Bronchial epithelial cell (primary cell): ENCODE measurements at regions not wholly inside any gene's neighbourhood (a gene's known extent, or its start where the extent isn't known, plus 50 kb on each side); places are given as distances from the start of the nearest gene placed in this dataset.

Experiments used
- DNase-seq: peaks from one replicate; pipeline ENCODE4 v3.0.0-alpha.2; 2010; ENCODE audit warnings: low read depth
- FAIRE-seq: peaks from 2 replicates; lab custom pipeline; 2011; peaks lifted over from hg19 to GRCh38; lab: Jason Lieb, UNC
- H3K27me3 ChIP-seq: 2 replicates; pipeline ENCODE4 v1.5.1; 2011; ENCODE audit warnings: low read length; ENCODE audit not compliant: control insufficient read depth, insufficient read depth
- H3K36me3 ChIP-seq: 2 replicates; pipeline ENCODE4 v1.5.1; 2011; ENCODE audit warnings: low read length; ENCODE audit not compliant: control insufficient read depth, insufficient read depth
- H3K4me3 ChIP-seq: 2 replicates; pipeline ENCODE4 v1.5.1; 2011; ENCODE audit warnings: mild to moderate bottlenecking, low read depth, low read length, control low read depth
- CTCF ChIP-seq: IDR thresholded peaks from 2 replicates; pipeline ENCODE4 v1.5.1; 2011; ENCODE audit warnings: mild to moderate bottlenecking, moderate library complexity, low read length, control low read depth, inconsistent platforms; ENCODE audit not compliant: insufficient read depth, severe bottlenecking

GRCh38 chr14:57930241-57930975, 64.5 kb upstream of the SLC35F4 start:
- Histone ChIP-seq H3K27me3 (no peaks in the 10 kb centered on the region), H3K4me3 (no peak overlapping the region), H3K36me3 (no peaks in the 10 kb centered on the region)
- no peak for TF ChIP-seq CTCF
- DNase-seq, result no peak
- no peak for FAIRE-seq

GRCh38 chr14:57928732-57929131, 62.8 kb upstream of the SLC35F4 start:
- Histone ChIP-seq H3K27me3 (no peaks in the 10 kb centered on the region), H3K4me3 (no peak overlapping the region), H3K36me3 (no peaks in the 10 kb centered on the region)
- no peak for TF ChIP-seq CTCF
- DNase-seq, result no peak
- FAIRE-seq, result no peak

- FAIRE-seq (no peak), DNase-seq (no peak)
- Histone ChIP-seq H3K27me3 (no peaks in the 10 kb centered on the region), H3K36me3 (no peaks in the 10 kb centered on the region), H3K4me3 (no peak overlapping the region)
- no peak for TF ChIP-seq CTCF
Observed at GRCh38 chr14:57921377-57921776, 55.5 kb upstream of the SLC35F4 start.

- Histone ChIP-seq H3K27me3 (no peaks in the 10 kb centered on the region), H3K4me3 (no peak overlapping the region), H3K36me3 (no peaks in the 10 kb centered on the region)
- no peak for TF ChIP-seq CTCF
- DNase-seq (no peak), FAIRE-seq (no peak)
Observed at GRCh38 chr14:57918791-57919190, 52.9 kb upstream of the SLC35F4 start.
